HCT116 (cell line): ENCODE measurements at regions not wholly inside any gene's neighbourhood (a gene's known extent, or its start where the extent isn't known, plus 50 kb on each side); places are given as distances from the start of the nearest gene placed in this dataset.

ENCODE experiments used
- ATAC-seq: fragments of 200-7000 bp; cut with Tn5 transposase; 2 replicates; pipeline ENCODE4 v1.9.1; 2020; ENCODE audit warnings: mild to moderate bottlenecking, moderate library complexity
- BruUV-seq: library from RNA; stranded (reverse); fragments of 400-500 nt; replicated peaks from 2 replicates; lab custom pipeline; 2021; lab: Mats Ljungman, UMichigan
- CTCF ChIA-PET: fragments of 300-600 bp; sonication (Branson Sonifier 250); formaldehyde crosslinking; loops from one replicate; lab custom pipeline; 2021; ENCODE audit warnings: antibody characterized with exemption; lab: Charles Lee
- POLR2A ChIA-PET: fragments of 300-600, 350-600 bp; sonication (Branson Sonifier 250); formaldehyde crosslinking; loops from one replicate; lab custom pipeline; 2021; ENCODE audit warnings: antibody characterized with exemption; lab: Charles Lee
- RAD21 ChIA-PET, 2 experiments: fragments of 300-600 bp; sonication (Branson Sonifier 250); formaldehyde crosslinking; loops; one replicate each; lab custom pipeline; 2023; ENCODE audit warnings: low total read pairs in 2 of 2; ENCODE audit not compliant: uncharacterized antibody in 2 of 2, unreplicated experiment in 2 of 2, low non-redundant PET in 1 of 2; lab: Charles Lee
- DNase-seq: peaks from one replicate; pipeline ENCODE4 v3.0.0-alpha.2; 2010; ENCODE audit warnings: low read depth, low spot score
- H2AFZ ChIP-seq: fragments of 200-600 bp; shearing (Covaris generic), sonication (generic); 2 replicates; pipeline ENCODE4 v1.6.1; 2017; ENCODE audit warnings: low read depth, mixed run types, mixed read lengths, antibody characterized with exemption, low read length; ENCODE audit not compliant: poor library complexity, severe bottlenecking
- H3K27ac ChIP-seq: 2 replicates; pipeline ENCODE4 v1.5.1; 2012; ENCODE audit warnings: low read depth, low read length
- H3K27me3 ChIP-seq: fragments of 200-600 bp; sonication (generic); 2 replicates; pipeline ENCODE4 v1.6.1; 2016; ENCODE audit warnings: mixed run types, low read length, mixed read lengths; ENCODE audit not compliant: insufficient read depth
- H3K36me3 ChIP-seq, 2 experiments: fragments of 200-500 bp in 1 of 2; fragments of 200-600 bp in 1 of 2; sonication (Bioruptor generic) in 1 of 2; sonication (generic) in 1 of 2; 2 replicates each; pipeline versions ENCODE4 v1.5.1 to v1.6.1; 2014 to 2016; ENCODE audit warnings: low read length in 2 of 2, inconsistent platforms in 1 of 2, mixed read lengths in 1 of 2, mixed run types in 1 of 2; ENCODE audit not compliant: insufficient read depth in 2 of 2, control insufficient read depth in 1 of 2
- H3K4me1 ChIP-seq, 2 experiments: fragments of 200-600 bp in 1 of 2; sonication (generic) in 1 of 2; 2 replicates each; pipeline versions ENCODE4 v1.5.1 to v1.6.1; 2012 to 2017; ENCODE audit warnings: low read length in 2 of 2, inconsistent platforms in 1 of 2, mild to moderate bottlenecking in 1 of 2, mixed read lengths in 1 of 2, mixed run types in 1 of 2, moderate library complexity in 1 of 2; ENCODE audit not compliant: insufficient read depth in 2 of 2, control insufficient read depth in 1 of 2
- H3K4me2 ChIP-seq: fragments of 200-600 bp; sonication (generic); 2 replicates; pipeline ENCODE4 v1.6.1; 2017; ENCODE audit warnings: mixed run types, low read length, mixed read lengths
- H3K4me3 ChIP-seq, 2 experiments: fragments of 200-600 bp in 1 of 2; sonication (generic) in 1 of 2; replicated peaks in 1 of 2; 2 replicates each; pipeline ENCODE4 v1.5.1; 2011 to 2016; ENCODE audit warnings: low read length in 2 of 2, control low read depth in 1 of 2, low read depth in 1 of 2, mild to moderate bottlenecking in 1 of 2, mixed read lengths in 1 of 2, mixed run types in 1 of 2
- H3K79me2 ChIP-seq: fragments of 200-600 bp; sonication (generic); 2 replicates; pipeline ENCODE4 v1.6.1; 2017; ENCODE audit warnings: mild to moderate bottlenecking, mixed run types, low read length, moderate library complexity, mixed read lengths; ENCODE audit not compliant: insufficient read depth
- H3K9ac ChIP-seq: fragments of 200-600 bp; sonication (generic); 2 replicates; pipeline ENCODE4 v1.6.1; 2016; ENCODE audit warnings: low read length, mixed read lengths
- H3K9me2 ChIP-seq: fragments of 200-600 bp; sonication (generic), shearing (Covaris generic); 2 replicates; pipeline ENCODE4 v1.6.1; 2017; ENCODE audit warnings: mixed run types, mild to moderate bottlenecking, moderate library complexity; ENCODE audit not compliant: insufficient read depth
- H3K9me3 ChIP-seq, 2 experiments: fragments of 200-500 bp in 1 of 2; fragments of 200-600 bp in 1 of 2; sonication (Bioruptor generic) in 1 of 2; sonication (generic) in 1 of 2; 2 replicates each; pipeline ENCODE4 v1.6.1; 2014 to 2017; ENCODE audit warnings: low read length in 2 of 2, mixed read lengths in 2 of 2, inconsistent platforms in 1 of 2, low read depth in 1 of 2, mild to moderate bottlenecking in 1 of 2, mixed run types in 1 of 2, moderate library complexity in 1 of 2; ENCODE audit not compliant: control insufficient read depth in 1 of 2, insufficient read depth in 1 of 2
- H4K20me1 ChIP-seq: fragments of 200-600 bp; sonication (generic), shearing (Covaris generic); 2 replicates; pipeline ENCODE4 v1.6.1; 2017; ENCODE audit warnings: mixed run types, mild to moderate bottlenecking, moderate library complexity; ENCODE audit not compliant: insufficient read depth
- ATF3 ChIP-seq: IDR thresholded peaks from 2 replicates; pipeline ENCODE4 v1.6.1; 2012
- CBX3 ChIP-seq: IDR thresholded peaks from 2 replicates; pipeline ENCODE4 v1.6.1; 2012; ENCODE audit warnings: low read depth
- CTCF ChIP-seq, 3 experiments: fragments of 200-600 bp in 1 of 3; sonication (generic) in 1 of 3; IDR thresholded peaks in 2 of 3; conservative IDR thresholded peaks in 1 of 3; 2 replicates each; pipeline ENCODE4 v1.5.1; 2012 to 2017; ENCODE audit warnings: low read depth in 2 of 3, low read length in 2 of 3, antibody characterized with exemption in 1 of 3, borderline replicate concordance in 1 of 3, control low read depth in 1 of 3, mild to moderate bottlenecking in 1 of 3, mixed read lengths in 1 of 3, mixed run types in 1 of 3, moderate library complexity in 1 of 3; ENCODE audit not compliant: insufficient read depth in 1 of 3
- ELF1 ChIP-seq: IDR thresholded peaks from 2 replicates; pipeline ENCODE4 v1.6.1; 2012; ENCODE audit warnings: low read depth, borderline replicate concordance
- EZH2 ChIP-seq: fragments of 200-600 bp; sonication (generic); IDR thresholded peaks from 2 replicates; pipeline ENCODE4 v1.6.1; 2017; ENCODE audit warnings: antibody characterized with exemption, mixed run types
- FOSL1 ChIP-seq: IDR thresholded peaks from 2 replicates; pipeline ENCODE4 v1.6.1; 2012; ENCODE audit warnings: low read depth
- POLR2A ChIP-seq: IDR thresholded peaks from 2 replicates; pipeline ENCODE4 v1.7.0; 2011; ENCODE audit warnings: borderline replicate concordance; ENCODE audit not compliant: insufficient read depth, insufficient read length; ENCODE audit errors: extremely low read depth
- POLR2AphosphoS5 ChIP-seq: IDR thresholded peaks from 2 replicates; pipeline ENCODE4 v1.6.1; 2011; ENCODE audit warnings: mild to moderate bottlenecking, low read depth, low read length, moderate library complexity
- RAD21 ChIP-seq: IDR thresholded peaks from 2 replicates; pipeline ENCODE4 v1.6.1; 2012; ENCODE audit warnings: low read depth, mild to moderate bottlenecking
- SP1 ChIP-seq: IDR thresholded peaks from 2 replicates; pipeline ENCODE4 v1.6.1; 2012; ENCODE audit warnings: low read depth
- YY1 ChIP-seq: IDR thresholded peaks from 2 replicates; pipeline ENCODE4 v1.6.1; 2011; ENCODE audit warnings: low read length, low read depth, moderate library complexity, mild to moderate bottlenecking; ENCODE audit not compliant: insufficient replicate concordance; ENCODE audit errors: extremely low read depth
- ZBTB33 ChIP-seq: IDR thresholded peaks from 2 replicates; pipeline ENCODE4 v1.6.1; 2011; ENCODE audit warnings: mild to moderate bottlenecking, low read length, moderate library complexity; ENCODE audit not compliant: insufficient replicate concordance; ENCODE audit errors: extremely low read depth
- ZNF274 ChIP-seq: fragments of 200-500 bp; sonication (Bioruptor generic); IDR thresholded peaks from 2 replicates; pipeline ENCODE4 v1.6.1; 2014; ENCODE audit warnings: mild to moderate bottlenecking, low read depth, low read length, inconsistent platforms
- intact Hi-C: fragments of 100-400 bp; cut with micrococcal nuclease; formaldehyde crosslinking; loops from 2 replicates; pipeline ENCODE4 v1.10.0; 2022

GRCh38 chr9:118325757-118326156 lies 621.6 kb downstream of the TLR4 start:
- BruUV-seq: no TSS peak
- Histone ChIP-seq H3K9ac (no peak overlapping the region), H3K27ac (no peak overlapping the region), H3K27me3 (no peaks in the 10 kb centered on the region), H3K9me2 (no peaks in the 10 kb centered on the region), H3K79me2 (no peaks in the 10 kb centered on the region), H3K9me3 (peaks cover 9 to 18% of the 10 kb centered on the region in 2 experiments; a peak in 2 of 4 replicates), H3K36me3 (no peaks in the 10 kb centered on the region), H3K4me1 (no peaks in the 10 kb centered on the region; a peak in 1 of 4 replicates), H3K4me3 (no peak overlapping the region), H4K20me1 (no peaks in the 10 kb centered on the region), H2AFZ (no peak overlapping the region), H3K4me2 (no peak overlapping the region)
- ATAC-seq (no peak), DNase-seq (no peak)
- TF ChIP-seq POLR2A (no peak), YY1 (no peak), ZBTB33 (no peak), CBX3 (no peak), RAD21 (no peak), ATF3 (no peak)
- ChIA-PET RAD21 (no interaction called here), CTCF (no interaction called here), POLR2A (no interaction called here)
- intact Hi-C loops: no loop called here

GRCh38 chr9:118326326-118326725 lies 622.1 kb downstream of the TLR4 start:
- H3K27ac ChIP-seq: no peak overlapping the region
- H3K9me2 ChIP-seq: no peaks in the 10 kb centered on the region
- intact Hi-C loops: no loop called here
- H3K4me1 ChIP-seq: no peaks in the 10 kb centered on the region; a peak in 1 of 4 replicates
- ATAC-seq (no peak), DNase-seq (no peak)
- ChIA-PET CTCF (no interaction called here), RAD21 (no interaction called here), POLR2A (no interaction called here)
- H2AFZ ChIP-seq: no peak overlapping the region
- no peaks in the 10 kb centered on the region for H4K20me1 ChIP-seq
- H3K79me2 ChIP-seq: no peaks in the 10 kb centered on the region
- H3K27me3 ChIP-seq: no peaks in the 10 kb centered on the region
- no peak overlapping the region for H3K4me2 ChIP-seq
- no TSS peak for BruUV-seq
- H3K4me3 ChIP-seq: no peak overlapping the region
- H3K9me3 ChIP-seq: peaks cover 9 to 19% of the 10 kb centered on the region in 2 experiments; a peak in 2 of 4 replicates
- H3K9ac ChIP-seq: no peak overlapping the region
- H3K36me3 ChIP-seq: no peaks in the 10 kb centered on the region
- TF ChIP-seq EZH2 (no peak), POLR2AphosphoS5 (no peak), RAD21 (no peak), SP1 (no peak), ATF3 (no peak), ELF1 (no peak), FOSL1 (no peak), CBX3 (no peak), ZNF274 (no peak), CTCF (IDR thresholded peaks at IDR 0.05 in 2 of 3, conservative IDR thresholded peaks at IDR 0.05 in 1 of 3; ENCODE audit: borderline replicate concordance in 1 of 3, insufficient read depth in 1 of 3, low read depth in 2 of 3, low read length in 2 of 3) (no peak)
